Fibroblast of skin of left quadriceps (primary cell): ENCODE measurements at regions not wholly inside any gene's neighbourhood (a gene's known extent, or its start where the extent isn't known, plus 50 kb on each side); places are given as distances from the start of the nearest gene placed in this dataset.
A peak's percentile ranks its signal among the peaks of the same experiment; 100 is the strongest.
"Not testable (repeated sequence)": the region's sequence is repeated elsewhere in the genome, so short reads cannot be mapped to it uniquely, and the experiment has no call there.

ENCODE experiments used
- DNase-seq, 2 experiments: peaks; one replicate each; pipeline ENCODE4 v3.0.0-alpha.2; 2013; ENCODE audit warnings: low read depth in 2 of 2

GRCh38 chr2:183610724-183611123 is 486.5 kb downstream of the NUP35 start:
- DNase-seq: no peak

DNA sequence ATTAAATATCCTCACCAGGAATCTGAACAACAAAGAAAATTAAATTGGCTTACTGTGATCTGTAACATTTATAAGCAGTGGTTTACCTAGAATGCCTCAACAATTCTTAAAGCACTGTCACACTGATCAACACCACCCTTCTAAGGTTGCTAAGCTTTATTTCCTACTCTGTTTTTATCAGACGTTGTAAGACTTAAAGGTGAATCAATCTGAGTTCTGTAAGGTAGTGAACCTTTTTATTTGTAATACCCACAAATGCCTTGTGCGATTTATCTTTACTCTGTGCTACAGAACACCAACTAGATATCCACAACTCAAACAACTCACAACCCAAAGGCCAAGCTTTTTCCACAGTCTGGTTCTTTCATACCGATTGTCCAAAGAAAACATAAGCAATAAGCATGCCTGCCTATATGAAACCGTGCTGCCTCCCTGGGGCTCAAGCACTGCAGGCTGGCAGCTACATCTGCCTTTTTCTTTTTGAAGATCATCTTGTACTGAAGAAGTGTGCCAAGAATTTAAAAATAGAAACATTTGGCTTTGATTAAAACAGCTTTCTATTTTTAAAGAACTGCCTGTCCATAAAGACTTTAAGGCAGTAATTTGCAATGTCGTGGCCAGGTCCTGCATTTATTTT is 490.7 kb downstream of the NUP35 start:
- DNase-seq: peak in 1 of 2 experiments; percentile 3

- DNase-seq: no peak
Measured at GRCh38 chr2:183623227-183623626, 499.0 kb downstream of the NUP35 start.

GRCh38 chr2:183630964-183631363 is 506.7 kb downstream of the NUP35 start:
- DNase-seq: no peak

DNA sequence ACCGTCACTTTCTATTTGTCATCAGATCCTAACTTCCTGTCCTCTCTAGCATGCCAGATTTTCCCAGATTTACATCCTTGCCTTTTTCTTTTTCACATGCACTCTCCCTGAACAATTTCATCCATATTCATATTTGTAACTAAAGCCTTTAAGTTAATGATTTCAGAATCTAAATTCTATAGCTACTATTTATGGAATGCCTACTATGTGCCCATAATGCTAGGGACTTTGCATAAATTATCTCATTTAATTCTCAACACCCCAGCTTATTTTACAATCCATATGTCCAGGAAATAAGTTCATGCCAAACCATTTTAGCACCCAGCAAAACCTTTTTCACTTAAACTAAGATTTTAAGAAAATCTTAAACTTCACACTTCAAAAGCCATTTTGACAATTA is 531.9 kb downstream of the NUP35 start:
- no peak for DNase-seq

DNA sequence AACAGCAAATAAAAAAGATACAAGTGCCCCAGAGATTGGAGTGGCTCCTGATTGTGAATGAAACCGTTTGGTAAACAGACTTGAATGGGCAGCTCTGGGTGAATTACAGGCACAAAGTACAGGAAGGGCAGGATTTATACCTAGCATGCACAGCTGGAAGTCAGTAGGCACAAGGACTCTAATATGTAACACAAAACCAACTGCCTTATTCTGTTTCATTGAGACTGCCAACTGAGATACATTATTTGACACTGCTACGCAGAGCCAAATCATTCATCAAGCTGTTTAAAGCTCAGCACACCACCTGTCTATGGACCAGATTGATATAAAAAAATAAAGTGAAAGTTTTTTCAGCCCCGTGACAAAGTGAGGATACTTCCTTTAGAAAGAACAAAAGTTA is 541.2 kb downstream of the NUP35 start:
- DNase-seq: no peak

DNA sequence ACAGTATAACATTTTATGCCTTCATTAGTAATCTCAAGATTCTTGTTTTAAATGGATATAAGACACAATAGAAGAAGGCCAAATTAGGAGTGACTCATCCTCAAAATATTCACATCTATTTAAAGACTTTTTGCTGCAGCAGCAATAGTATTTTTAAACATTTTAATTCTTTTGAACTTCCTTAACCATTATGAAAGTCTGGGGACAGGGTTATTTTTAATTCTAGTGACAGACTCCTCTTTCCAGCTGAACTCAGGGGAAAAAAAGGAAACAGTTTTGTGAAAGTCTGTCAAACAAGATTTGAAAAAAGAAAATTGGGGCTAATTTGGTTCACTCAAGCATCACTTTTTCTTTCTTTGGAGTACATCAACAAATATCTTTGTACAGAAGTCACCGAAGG is 541.8 kb downstream of the NUP35 start:
- peak in 1 of 2 experiments; percentile 1 for DNase-seq

GRCh38 chr2:183671233-183671632 is 547.0 kb downstream of the NUP35 start:
- no peak for DNase-seq

- no peak for DNase-seq
Measured at GRCh38 chr2:183678908-183679307, 554.7 kb downstream of the NUP35 start.

DNA sequence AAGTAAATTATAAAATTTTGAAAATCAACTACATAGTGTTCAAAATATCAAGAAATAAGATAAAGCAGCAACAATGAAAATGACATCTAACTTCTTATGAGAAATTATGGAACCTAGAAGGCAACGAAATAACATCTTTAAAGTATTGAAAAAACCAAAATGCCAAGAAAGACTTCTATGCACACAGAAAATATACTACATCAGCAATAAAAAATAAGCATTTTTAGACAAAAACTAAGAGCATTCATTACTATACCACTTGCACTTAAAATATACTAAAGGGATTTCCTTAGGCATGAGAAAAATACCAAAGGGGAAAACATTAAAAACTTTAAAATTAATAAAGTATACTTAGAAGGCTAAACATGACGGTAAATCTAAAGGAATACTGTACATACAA is 556.3 kb downstream of the NUP35 start:
- no peak for DNase-seq

DNA sequence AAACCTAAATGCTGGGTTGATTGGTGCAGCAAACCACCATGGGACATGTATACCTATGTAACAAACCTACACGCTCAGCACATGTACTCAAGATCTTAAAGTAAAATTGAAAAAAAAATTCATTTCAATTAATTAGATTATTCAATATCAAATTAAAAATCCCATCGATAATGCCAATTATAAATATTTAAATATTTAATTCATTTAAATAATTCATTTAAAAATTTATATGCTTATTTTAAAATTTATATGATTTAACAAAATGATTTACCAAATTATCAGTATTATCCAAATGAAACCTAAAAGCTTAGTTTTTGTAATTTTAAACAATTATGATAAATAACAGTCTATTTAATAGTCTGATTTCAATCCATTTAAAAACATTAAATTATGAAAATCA is 560.4 kb downstream of the NUP35 start:
- DNase-seq: no peak

- DNase-seq: no peak
Measured at GRCh38 chr2:183696028-183696427, 571.8 kb downstream of the NUP35 start.

DNA sequence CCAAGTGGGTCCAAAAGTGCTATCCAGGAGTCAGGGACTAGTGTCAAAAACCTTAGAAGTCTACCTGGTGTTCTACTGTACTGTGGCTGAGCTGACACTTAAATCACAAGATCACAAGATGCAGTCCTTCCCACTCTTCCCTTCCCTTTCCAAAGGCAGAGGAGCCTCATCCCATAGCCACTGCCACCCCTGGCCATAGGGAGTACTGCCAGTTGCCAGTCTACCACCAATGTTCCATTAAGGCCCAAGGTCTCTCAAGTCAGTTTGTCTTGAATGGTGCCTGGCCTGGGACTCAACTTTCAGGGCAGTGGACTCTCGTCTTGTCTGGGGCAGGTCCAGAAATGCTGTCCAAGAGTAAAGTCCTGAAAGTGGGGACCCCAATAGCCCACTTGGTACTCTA is 585.6 kb downstream of the NUP35 start:
- no peak for DNase-seq

GRCh38 chr2:183718246-183718645 is 594.0 kb downstream of the NUP35 start:
- DNase-seq: no peak

DNA sequence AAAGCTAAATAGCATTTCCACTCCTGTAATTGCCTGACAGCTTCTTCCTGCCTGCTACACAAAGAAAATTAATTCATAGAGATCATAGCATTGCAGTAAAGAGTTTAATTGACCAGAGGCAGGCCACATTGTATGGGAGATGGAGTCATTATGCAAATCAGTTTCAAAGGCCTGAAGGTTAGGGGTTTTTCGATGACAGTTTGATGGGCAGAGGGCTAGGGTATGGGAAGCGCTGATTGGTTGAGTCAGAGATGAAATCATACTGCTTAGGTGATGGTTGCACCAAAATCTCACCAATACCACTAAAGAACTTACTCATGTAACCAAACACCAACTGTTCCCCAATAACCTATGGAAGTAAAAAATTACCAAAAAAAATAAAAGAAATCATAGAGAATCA is 599.0 kb downstream of the NUP35 start:
- DNase-seq: no peak

- no peak for DNase-seq
Measured at GRCh38 chr2:183729380-183729779, 605.1 kb downstream of the NUP35 start.

GRCh38 chr2:183740241-183740640 is 616.0 kb downstream of the NUP35 start:
- no peak for DNase-seq

DNA sequence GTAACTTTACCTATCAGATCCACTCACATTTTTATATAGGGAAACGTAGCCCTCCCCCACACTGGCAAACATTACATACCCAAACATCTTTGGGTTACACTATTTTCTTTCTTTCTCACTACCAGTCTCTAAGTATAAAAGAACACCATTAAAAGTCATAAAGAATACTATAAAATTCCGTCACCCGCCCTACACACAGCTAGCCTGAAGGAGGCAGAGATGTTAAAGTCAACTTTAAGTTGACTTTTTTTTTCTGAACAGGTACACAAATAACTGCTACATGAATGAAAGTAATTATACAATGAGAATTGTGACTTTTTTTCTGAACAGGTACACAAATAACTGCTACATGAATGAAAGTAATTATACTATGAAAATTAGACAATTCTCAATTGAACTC is 628.3 kb downstream of the NUP35 start:
- no peak for DNase-seq

- DNase-seq: no peak
Measured at GRCh38 chr2:183759033-183759432, 634.8 kb downstream of the NUP35 start.

GRCh38 chr2:183773775-183774174 is 649.5 kb downstream of the NUP35 start:
- DNase-seq: no peak

DNA sequence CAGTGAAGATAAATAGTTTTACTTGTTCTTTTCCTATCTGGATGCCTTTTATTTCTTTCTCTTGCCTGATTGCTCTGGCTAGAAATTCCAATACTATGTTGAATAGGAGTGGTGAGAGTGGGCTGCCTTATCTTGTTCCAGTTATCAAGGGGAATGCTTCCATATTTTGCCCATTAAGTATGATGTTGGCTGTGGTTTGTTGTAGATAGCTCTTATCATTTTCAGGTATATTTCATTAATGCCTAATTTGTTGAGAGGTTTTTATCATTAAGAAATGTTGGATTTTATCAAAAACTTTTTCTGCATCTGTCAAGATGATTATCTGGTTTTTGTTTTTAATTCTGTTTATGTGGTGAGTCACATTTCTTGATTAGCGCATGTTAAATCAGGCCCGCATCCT is 655.8 kb downstream of the NUP35 start:
- DNase-seq: no peak

DNA sequence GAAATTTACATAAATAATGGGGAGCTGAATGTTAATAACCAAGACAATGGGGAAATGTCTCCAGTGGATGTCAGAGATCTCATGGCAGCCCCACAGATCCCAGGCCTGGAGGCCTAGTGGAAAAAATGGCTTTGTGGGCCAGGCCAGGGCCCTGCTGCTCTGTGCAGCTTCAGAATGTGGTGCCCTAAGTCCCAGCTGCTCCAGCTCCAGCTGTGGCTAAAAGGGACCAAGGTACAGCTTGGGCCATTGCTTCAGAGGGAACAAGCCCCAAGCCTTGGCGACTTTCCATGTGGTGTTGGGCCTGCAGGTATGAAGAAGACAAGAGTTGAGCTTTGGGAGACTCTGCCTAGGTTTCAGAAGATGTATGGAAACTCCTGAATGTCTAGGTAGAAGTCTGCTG is 658.2 kb downstream of the NUP35 start:
- DNase-seq: no peak

- DNase-seq: not testable (repeated sequence)
Measured at GRCh38 chr2:183788796-183789195, 664.6 kb downstream of the NUP35 start.

DNA sequence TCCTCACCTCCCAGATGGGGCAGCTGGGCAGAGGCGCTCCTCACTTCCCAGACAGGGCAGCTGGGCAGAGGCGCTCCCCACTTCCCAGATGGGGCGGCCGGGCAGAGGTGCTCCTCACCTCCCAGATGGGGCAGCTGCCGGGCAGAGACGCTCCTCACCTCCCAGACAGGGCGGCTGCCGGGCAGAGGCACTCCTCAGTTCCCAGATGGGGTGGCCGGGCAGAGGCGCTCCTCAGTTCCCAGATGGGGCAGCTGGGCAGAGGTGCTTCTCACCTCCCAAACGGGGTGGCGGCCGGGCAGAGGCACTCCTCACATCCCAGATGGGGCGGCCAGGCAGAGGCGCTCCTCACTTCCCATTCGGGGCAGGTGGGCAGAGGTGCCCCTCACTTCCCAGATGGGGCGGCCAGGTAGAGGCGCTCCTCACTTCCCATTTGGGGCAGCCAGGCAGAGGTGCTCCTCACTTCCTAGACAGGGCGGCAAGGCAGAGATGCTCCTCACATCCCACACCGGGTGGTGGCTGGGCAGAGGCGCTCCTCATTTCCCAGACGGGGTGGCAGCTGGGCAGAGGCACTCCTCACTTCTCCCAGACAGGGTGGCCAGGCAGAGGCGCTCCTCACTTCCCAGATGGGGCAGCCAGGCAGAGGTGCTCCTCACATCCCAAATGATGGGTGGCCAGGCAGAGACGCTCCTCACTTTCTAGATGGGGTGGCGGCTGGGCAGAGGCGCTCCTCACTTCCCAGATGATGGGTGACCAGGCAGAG is 668.1 kb downstream of the NUP35 start:
- not testable (repeated sequence) for DNase-seq
